Effector CD4-positive, alpha-beta T cell (primary cell): ENCODE measurements at regions not wholly inside any gene's neighbourhood (a gene's known extent, or its start where the extent isn't known, plus 50 kb on each side); places are given as distances from the start of the nearest gene placed in this dataset.

Experiments
- DNase-seq: peaks from one replicate; pipeline ENCODE4 v3.0.0-alpha.2; 2020

- DNase-seq, result no peak
Measured at GRCh38 chr6:92589996-92590395, 829.4 kb downstream of the EPHA7 start.

GRCh38 chr6:92588148-92588547 is 831.2 kb downstream of the EPHA7 start:
- no peak for DNase-seq

- no peak for DNase-seq
Measured at GRCh38 chr6:92587525-92587924, 831.8 kb downstream of the EPHA7 start.

- no peak for DNase-seq
Measured at GRCh38 chr6:92586236-92586977, 833.0 kb downstream of the EPHA7 start.

- DNase-seq, result no peak
Measured at GRCh38 chr6:92582211-92582610, 837.1 kb downstream of the EPHA7 start.

- DNase-seq, result no peak
Measured at GRCh38 chr6:92577077-92577719, 842.2 kb downstream of the EPHA7 start.

GRCh38 chr6:92568541-92568940 is 850.8 kb downstream of the EPHA7 start:
- DNase-seq, result no peak

- DNase-seq, result no peak
Measured at GRCh38 chr6:92566632-92567031, 852.7 kb downstream of the EPHA7 start.

GRCh38 chr6:92564376-92564775 is 855.0 kb downstream of the EPHA7 start:
- no peak for DNase-seq

GRCh38 chr6:92559611-92560010 is 859.7 kb downstream of the EPHA7 start:
- no peak for DNase-seq

- no peak for DNase-seq
Measured at GRCh38 chr6:92559003-92559402, 860.4 kb downstream of the EPHA7 start.

GRCh38 chr6:92550501-92550900 is 868.9 kb downstream of the EPHA7 start:
- DNase-seq, result no peak

GRCh38 chr6:92545861-92546260 is 873.5 kb downstream of the EPHA7 start:
- DNase-seq, result no peak

GRCh38 chr6:92541448-92542060 is 877.8 kb downstream of the EPHA7 start:
- DNase-seq, result no peak

GRCh38 chr6:92538926-92539325 is 880.4 kb downstream of the EPHA7 start:
- no peak for DNase-seq

GRCh38 chr6:92538275-92538674 is 881.1 kb downstream of the EPHA7 start:
- DNase-seq, result no peak

GRCh38 chr6:92534109-92534508 is 885.2 kb downstream of the EPHA7 start:
- no peak for DNase-seq

- no peak for DNase-seq
Measured at GRCh38 chr6:92522589-92522988, 896.8 kb downstream of the EPHA7 start.

- no peak for DNase-seq
Measured at GRCh38 chr6:92521553-92521952, 897.8 kb downstream of the EPHA7 start.

GRCh38 chr6:92510137-92510536 is 909.2 kb downstream of the EPHA7 start:
- no peak for DNase-seq

- no peak for DNase-seq
Measured at GRCh38 chr6:92507552-92507951, 911.8 kb downstream of the EPHA7 start.

GRCh38 chr6:92504509-92504908 is 914.9 kb downstream of the EPHA7 start:
- no peak for DNase-seq

- no peak for DNase-seq
Measured at GRCh38 chr6:92497281-92497680, 922.1 kb downstream of the EPHA7 start.

GRCh38 chr6:92496527-92496926 is 922.8 kb downstream of the EPHA7 start:
- no peak for DNase-seq
